ENCODE measurements at regions not wholly inside any gene's neighbourhood (a gene's known extent, or its start where the extent isn't known, plus 50 kb on each side); places are given as distances from the start of the nearest gene placed in this dataset.
"Not testable (repeated sequence)": the region's sequence is repeated elsewhere in the genome, so short reads cannot be mapped to it uniquely, and the experiment has no call there.

- no peak for DNase-seq
Measured at GRCh38 chr4:74544655-74545361, 99.9 kb downstream of the AREG start.

GRCh38 chr4:74545448-74545847, 100.5 kb downstream of the AREG start:
- DNase-seq = no peak

GRCh38 chr4:74546057-74546456, 101.1 kb downstream of the AREG start:
- DNase-seq = no peak

GRCh38 chr4:74547042-74547441, 102.1 kb downstream of the AREG start:
- DNase-seq = no peak

- no peak for DNase-seq
Measured at GRCh38 chr4:74548561-74548960, 103.6 kb downstream of the AREG start.

GRCh38 chr4:74549936-74550335, 105.0 kb downstream of the AREG start:
- no peak for DNase-seq

GRCh38 chr4:74555231-74555630, 110.3 kb downstream of the AREG start:
- no peak for DNase-seq

- no peak for DNase-seq
Measured at GRCh38 chr4:74555843-74556242, 110.9 kb downstream of the AREG start.

GRCh38 chr4:74559853-74560252, 114.9 kb downstream of the AREG start:
- DNase-seq = no peak

- DNase-seq = no peak
Measured at GRCh38 chr4:74567981-74568380, 123.0 kb downstream of the AREG start.

- DNase-seq = no peak
Measured at GRCh38 chr4:74570095-74570494, 125.2 kb downstream of the AREG start.

- DNase-seq = no peak
Measured at GRCh38 chr4:74578329-74578728, 133.4 kb downstream of the AREG start.

GRCh38 chr4:74578865-74579264, 133.9 kb downstream of the AREG start:
- DNase-seq = not testable (repeated sequence)

- DNase-seq = no peak
Measured at GRCh38 chr4:74583089-74583700, 138.3 kb downstream of the AREG start.

- no peak for DNase-seq
Measured at GRCh38 chr4:74583757-74584156, 138.8 kb downstream of the AREG start.

- no peak for DNase-seq
Measured at GRCh38 chr4:74588350-74588749, 143.4 kb downstream of the AREG start.

- DNase-seq = no peak
Measured at GRCh38 chr4:74590476-74590875, 145.5 kb downstream of the AREG start.

- DNase-seq = peak; percentile 46
Measured at GRCh38 chr4:74598611-74599325, 153.8 kb downstream of the AREG start.

- DNase-seq = no peak
Measured at GRCh38 chr4:74603186-74603585, 158.2 kb downstream of the AREG start.

GRCh38 chr4:74608151-74608949, 163.4 kb downstream of the AREG start:
- DNase-seq = no peak

GRCh38 chr4:74610491-74610890, 165.6 kb downstream of the AREG start:
- DNase-seq = no peak

GRCh38 chr4:74612837-74613236, 167.9 kb downstream of the AREG start:
- DNase-seq = no peak

GRCh38 chr4:74613266-74613665, 168.3 kb downstream of the AREG start:
- no peak for DNase-seq
